Stimulated activated memory B cell treated with anti-CD40 and anti-IgM and Interleukin-4, amounts not matched to agents 10 μg/mL and 1 μg/mL and 100 μg/mL, for 72 hours (primary cell): ENCODE measurements at regions not wholly inside any gene's neighbourhood (a gene's known extent, or its start where the extent isn't known, plus 50 kb on each side); places are given as distances from the start of the nearest gene placed in this dataset.
A peak's percentile ranks its signal among the peaks of the same experiment; 100 is the strongest.

ENCODE experiments used
- ATAC-seq: fragments of 150-1000 bp; cut with Tn5 transposase; 2 replicates; pipeline ENCODE4 v1.10.0; 2021
- H3K27ac Mint-ChIP-seq: one replicate; pipeline ENCODE4 v1.8.0; 2022; ENCODE audit warnings: mild to moderate bottlenecking, mixed read lengths
- H3K27me3 Mint-ChIP-seq: one replicate; pipeline ENCODE4 v1.8.0; 2022; ENCODE audit warnings: mixed read lengths
- H3K36me3 Mint-ChIP-seq: one replicate; pipeline ENCODE4 v1.8.0; 2022; ENCODE audit warnings: mixed read lengths
- H3K4me1 Mint-ChIP-seq: one replicate; pipeline ENCODE4 v1.8.0; 2022; ENCODE audit warnings: mixed read lengths
- H3K4me3 Mint-ChIP-seq: one replicate; pipeline ENCODE4 v1.8.0; 2022; ENCODE audit warnings: mild to moderate bottlenecking, moderate library complexity, mixed read lengths
- H3K9me3 Mint-ChIP-seq: one replicate; pipeline ENCODE4 v1.8.0; 2022; ENCODE audit warnings: mixed read lengths

DNA sequence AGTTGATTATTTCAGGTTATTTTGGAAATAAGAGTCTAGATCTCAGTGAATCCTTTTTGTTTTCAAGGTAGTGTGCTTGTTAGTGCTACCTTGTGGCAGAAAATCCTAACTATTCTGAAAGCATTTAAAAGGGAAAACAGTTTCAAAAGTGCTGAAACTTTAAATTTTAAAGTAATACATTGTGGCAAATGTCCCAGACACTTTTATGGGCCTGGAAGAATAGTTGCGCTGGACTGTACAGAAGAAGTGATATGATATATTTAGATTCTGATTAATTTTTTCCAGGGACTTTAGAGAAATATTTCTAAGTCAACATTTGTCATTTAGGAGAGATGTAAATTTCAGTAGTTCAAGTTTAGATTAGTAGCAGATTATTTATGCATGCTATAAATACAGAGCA, 96.7 kb upstream of the BMP5 start:
- Mint-ChIP-seq H3K27ac (no peak overlapping the region), H3K4me1 (no peaks in the 10 kb centered on the region), H3K36me3 (no peaks in the 10 kb centered on the region), H3K4me3 (no peak overlapping the region), H3K9me3 (peaks cover 3% of the 10 kb centered on the region), H3K27me3 (no peaks in the 10 kb centered on the region)
- ATAC-seq, result no peak

DNA sequence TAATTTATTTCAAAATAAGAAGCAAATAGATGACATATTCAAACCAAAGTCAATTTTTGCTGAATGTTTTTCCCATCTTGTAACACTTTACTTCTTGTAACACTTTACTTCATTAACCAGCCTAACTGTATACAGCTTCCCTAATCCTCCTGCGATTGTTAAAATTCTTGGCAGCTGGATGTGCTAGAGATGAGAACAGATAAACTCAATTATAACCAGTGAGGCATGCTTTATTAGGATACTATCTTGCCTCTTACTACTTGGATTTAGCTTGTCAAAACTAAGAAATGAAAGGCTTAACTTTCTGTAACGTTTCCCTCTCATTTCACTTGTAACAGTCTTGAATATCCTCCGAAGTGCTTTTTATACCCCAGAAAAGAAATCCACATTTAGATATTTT, 94.1 kb upstream of the BMP5 start:
- H3K9me3 Mint-ChIP-seq, result peaks cover 3% of the 10 kb centered on the region
- no peak overlapping the region for H3K27ac Mint-ChIP-seq
- H3K4me3 Mint-ChIP-seq, result no peak overlapping the region
- H3K4me1 Mint-ChIP-seq, result no peaks in the 10 kb centered on the region
- ATAC-seq, result no peak
- no peaks in the 10 kb centered on the region for H3K36me3 Mint-ChIP-seq
- H3K27me3 Mint-ChIP-seq, result no peaks in the 10 kb centered on the region

DNA sequence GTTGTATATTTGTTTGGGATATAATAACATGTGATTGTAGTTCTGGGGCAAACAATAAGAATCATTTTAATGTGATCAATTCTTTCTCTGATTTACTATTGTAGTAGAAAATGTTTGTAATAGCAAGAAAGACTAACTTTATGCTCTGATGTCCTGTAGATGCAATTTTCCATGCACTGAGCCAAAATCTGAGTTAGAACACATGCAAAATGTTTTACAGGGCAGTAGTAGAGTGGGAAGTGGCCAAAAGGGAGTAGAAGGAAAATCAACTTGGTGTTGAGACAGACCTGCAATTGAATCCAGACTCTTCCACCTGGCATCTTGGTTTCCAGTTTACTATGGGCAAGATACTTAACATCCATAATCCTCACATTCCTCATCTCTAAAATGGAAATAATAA, 93.5 kb upstream of the BMP5 start:
- Mint-ChIP-seq H3K27ac (no peak overlapping the region), H3K4me3 (no peak overlapping the region), H3K4me1 (no peaks in the 10 kb centered on the region), H3K36me3 (no peaks in the 10 kb centered on the region), H3K9me3 (peaks cover 3% of the 10 kb centered on the region), H3K27me3 (no peaks in the 10 kb centered on the region)
- no peak for ATAC-seq

DNA sequence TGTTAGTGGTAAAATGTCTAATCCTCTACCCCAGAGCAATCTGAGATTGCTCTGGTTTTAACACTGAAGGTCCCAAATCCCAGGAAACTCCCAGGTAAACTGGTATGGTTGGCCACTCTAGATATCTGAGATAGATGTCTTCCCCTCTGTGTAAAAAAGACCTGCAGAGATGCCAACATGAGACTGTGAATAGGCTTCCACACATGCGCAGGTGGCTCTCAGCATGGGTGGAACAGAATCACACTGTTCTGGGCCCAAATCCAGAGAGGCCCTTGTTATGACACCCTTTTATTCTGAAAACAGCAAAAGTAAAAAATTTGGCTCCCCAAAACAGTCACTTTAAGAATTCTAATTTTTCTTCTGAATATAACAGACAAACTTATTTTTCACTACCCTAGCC, 88.7 kb upstream of the BMP5 start:
- Mint-ChIP-seq H3K9me3 (peaks cover 3% of the 10 kb centered on the region), H3K36me3 (no peaks in the 10 kb centered on the region), H3K4me1 (no peaks in the 10 kb centered on the region), H3K4me3 (no peak overlapping the region), H3K27ac (no peak overlapping the region), H3K27me3 (no peaks in the 10 kb centered on the region)
- ATAC-seq, result no peak

DNA sequence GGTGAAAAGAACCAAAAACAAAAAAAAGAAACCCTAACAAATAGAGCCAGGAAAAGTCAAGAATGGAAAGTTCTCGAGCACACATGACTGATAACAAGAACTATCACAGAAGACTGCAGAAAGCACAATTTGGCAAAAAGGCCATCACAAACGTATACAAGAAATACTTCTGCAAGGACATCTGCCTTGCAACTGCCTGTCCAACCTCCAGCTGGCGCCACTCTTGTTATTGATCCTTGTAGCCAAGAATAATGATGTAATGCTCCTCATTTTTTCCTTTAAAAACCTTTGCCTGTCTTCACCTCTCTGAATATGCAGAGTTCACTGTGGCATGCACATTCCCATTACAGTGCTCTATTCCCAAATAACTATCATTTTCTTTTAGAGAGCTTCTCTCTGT, 87.9 kb upstream of the BMP5 start:
- Mint-ChIP-seq H3K9me3 (peaks cover 3% of the 10 kb centered on the region), H3K4me1 (no peaks in the 10 kb centered on the region), H3K4me3 (no peak overlapping the region), H3K36me3 (no peaks in the 10 kb centered on the region), H3K27ac (no peak overlapping the region), H3K27me3 (no peaks in the 10 kb centered on the region)
- ATAC-seq, result no peak

DNA sequence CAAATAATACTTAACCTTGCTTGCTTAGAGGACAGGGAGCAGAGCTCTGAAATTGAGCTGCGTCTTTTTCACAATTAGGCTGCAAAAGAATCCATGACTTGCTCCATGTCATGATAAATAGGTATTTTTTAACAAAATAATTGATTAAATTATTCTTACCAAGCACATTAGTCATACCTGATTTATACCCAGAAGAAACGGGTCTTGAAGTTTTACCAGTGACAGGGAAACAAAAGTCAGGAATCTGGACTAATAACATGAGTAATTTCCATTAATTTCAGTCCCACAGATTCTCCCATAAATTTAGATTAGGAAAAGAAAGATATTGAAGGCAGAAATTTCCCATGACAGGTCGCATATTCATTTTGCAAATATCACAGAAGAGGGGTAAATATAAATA, 85.0 kb upstream of the BMP5 start:
- H3K4me3 Mint-ChIP-seq, result no peak overlapping the region
- no peaks in the 10 kb centered on the region for H3K4me1 Mint-ChIP-seq
- ATAC-seq, result no peak
- H3K27me3 Mint-ChIP-seq, result no peaks in the 10 kb centered on the region
- H3K27ac Mint-ChIP-seq, result no peak overlapping the region
- no peaks in the 10 kb centered on the region for H3K36me3 Mint-ChIP-seq
- peaks cover 6% of the 10 kb centered on the region for H3K9me3 Mint-ChIP-seq

DNA sequence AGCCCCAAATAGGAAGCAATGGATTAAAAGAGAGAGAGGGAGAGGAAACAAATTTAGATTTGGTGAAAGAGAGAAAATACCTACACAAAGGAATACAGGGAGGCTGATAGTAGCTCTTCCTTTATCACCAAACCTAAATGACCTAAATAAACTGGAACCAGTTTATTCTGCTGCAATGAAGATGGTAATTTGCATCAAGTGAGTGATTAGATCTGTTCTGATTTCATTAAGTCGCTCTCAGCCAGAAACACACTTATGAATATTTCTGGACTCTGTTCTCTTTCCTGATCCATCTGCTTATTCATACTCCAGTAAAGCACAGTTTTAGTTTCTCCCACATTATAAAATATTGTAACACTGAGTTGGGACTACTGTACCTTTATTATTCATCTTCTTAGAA, 83.4 kb upstream of the BMP5 start:
- no peaks in the 10 kb centered on the region for H3K27me3 Mint-ChIP-seq
- H3K36me3 Mint-ChIP-seq, result no peaks in the 10 kb centered on the region
- no peaks in the 10 kb centered on the region for H3K4me1 Mint-ChIP-seq
- H3K9me3 Mint-ChIP-seq, result peaks cover 6% of the 10 kb centered on the region
- ATAC-seq, result no peak
- no peak overlapping the region for H3K4me3 Mint-ChIP-seq
- no peak overlapping the region for H3K27ac Mint-ChIP-seq

DNA sequence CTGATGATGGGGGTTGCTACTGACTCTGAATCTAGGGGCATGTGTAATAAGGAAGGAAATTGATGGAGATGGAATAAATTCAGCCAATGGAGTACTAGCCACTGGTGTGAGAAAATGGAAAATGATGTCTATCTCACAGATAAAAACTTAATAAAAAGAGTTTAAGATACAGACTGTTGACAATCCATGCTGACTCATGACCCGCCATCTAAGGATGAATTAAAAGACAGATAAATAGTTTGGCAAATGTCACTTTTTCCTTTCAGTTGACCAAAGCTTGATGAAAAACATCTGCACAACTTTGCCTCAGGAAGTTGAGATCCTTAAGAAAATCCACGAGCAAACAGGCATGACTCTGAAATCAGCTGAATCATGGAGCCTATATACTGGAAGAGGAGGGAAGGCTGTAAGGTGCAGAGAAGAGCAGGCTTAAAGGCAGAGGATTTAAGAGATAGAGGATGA, 82.6 kb upstream of the BMP5 start:
- no peak overlapping the region for H3K4me3 Mint-ChIP-seq
- H3K4me1 Mint-ChIP-seq, result no peaks in the 10 kb centered on the region
- H3K36me3 Mint-ChIP-seq, result no peaks in the 10 kb centered on the region
- no peak for ATAC-seq
- H3K9me3 Mint-ChIP-seq, result peaks cover 7% of the 10 kb centered on the region
- H3K27ac Mint-ChIP-seq, result no peak overlapping the region
- no peaks in the 10 kb centered on the region for H3K27me3 Mint-ChIP-seq

DNA sequence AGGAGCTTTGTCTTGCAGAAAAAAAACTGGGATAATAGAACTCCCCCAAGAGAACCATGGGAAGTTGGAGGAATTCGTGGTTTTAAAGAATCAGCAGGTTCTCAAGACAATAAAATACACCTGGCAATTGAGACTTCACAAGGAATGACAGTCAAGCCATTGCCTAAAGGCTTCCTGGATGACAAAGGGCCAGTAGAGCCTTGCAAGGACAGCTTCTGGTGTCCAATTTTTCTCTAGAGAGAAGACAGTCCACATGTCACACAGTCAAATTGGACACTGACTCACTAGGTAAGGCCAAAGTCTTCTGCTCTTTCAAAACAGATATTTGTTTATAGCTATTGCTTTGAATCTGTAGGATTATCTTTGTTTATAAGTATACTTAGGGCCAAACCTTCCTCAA, 80.3 kb upstream of the BMP5 start:
- Mint-ChIP-seq H3K4me1 (no peaks in the 10 kb centered on the region), H3K36me3 (no peaks in the 10 kb centered on the region), H3K9me3 (peaks cover 11% of the 10 kb centered on the region), H3K27me3 (no peaks in the 10 kb centered on the region), H3K4me3 (no peak overlapping the region), H3K27ac (no peak overlapping the region)
- ATAC-seq, result no peak

DNA sequence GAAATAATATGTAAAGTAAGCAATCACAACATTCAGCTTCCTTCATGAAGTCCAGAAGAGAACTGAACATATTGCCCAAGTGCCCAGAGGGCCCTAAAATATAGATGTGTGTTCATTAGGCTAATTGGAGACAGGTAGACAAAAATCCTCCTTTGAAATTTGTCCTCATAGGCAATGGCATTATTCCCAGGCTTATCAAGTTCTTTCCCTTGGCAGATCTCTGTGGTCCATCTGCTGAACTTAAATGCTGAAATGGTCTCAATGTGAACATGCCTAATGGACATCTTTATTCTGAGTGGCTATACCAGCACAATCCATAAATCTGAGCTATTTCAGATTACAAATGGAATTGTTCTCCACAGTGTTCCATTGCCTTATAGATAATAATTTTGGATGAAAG, 79.0 kb upstream of the BMP5 start:
- Mint-ChIP-seq H3K9me3 (peaks cover 11% of the 10 kb centered on the region), H3K27ac (no peak overlapping the region), H3K4me1 (no peaks in the 10 kb centered on the region), H3K4me3 (no peak overlapping the region), H3K36me3 (no peaks in the 10 kb centered on the region), H3K27me3 (no peaks in the 10 kb centered on the region)
- no peak for ATAC-seq

DNA sequence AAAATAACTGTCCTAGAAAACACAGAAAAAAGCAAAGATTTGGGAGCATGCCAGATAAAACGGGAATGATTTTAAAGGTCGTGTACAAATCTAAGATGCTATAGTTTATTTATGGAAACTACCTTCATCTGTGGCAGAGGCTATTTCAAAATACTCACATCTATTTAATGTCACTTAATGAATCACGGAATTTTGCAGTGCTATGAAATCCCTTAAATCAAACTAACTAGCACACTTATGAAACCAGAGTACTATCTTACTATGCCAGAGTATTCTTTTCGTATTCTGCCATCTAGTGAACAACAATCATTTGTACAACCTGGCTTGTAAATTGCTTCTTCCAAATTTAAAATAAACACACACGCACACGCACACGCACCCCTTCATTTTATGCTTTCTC, 77.9 kb upstream of the BMP5 start:
- no peak overlapping the region for H3K4me3 Mint-ChIP-seq
- no peaks in the 10 kb centered on the region for H3K4me1 Mint-ChIP-seq
- no peaks in the 10 kb centered on the region for H3K36me3 Mint-ChIP-seq
- H3K27me3 Mint-ChIP-seq, result no peaks in the 10 kb centered on the region
- H3K27ac Mint-ChIP-seq, result no peak overlapping the region
- H3K9me3 Mint-ChIP-seq, result peaks cover 11% of the 10 kb centered on the region
- ATAC-seq, result no peak

DNA sequence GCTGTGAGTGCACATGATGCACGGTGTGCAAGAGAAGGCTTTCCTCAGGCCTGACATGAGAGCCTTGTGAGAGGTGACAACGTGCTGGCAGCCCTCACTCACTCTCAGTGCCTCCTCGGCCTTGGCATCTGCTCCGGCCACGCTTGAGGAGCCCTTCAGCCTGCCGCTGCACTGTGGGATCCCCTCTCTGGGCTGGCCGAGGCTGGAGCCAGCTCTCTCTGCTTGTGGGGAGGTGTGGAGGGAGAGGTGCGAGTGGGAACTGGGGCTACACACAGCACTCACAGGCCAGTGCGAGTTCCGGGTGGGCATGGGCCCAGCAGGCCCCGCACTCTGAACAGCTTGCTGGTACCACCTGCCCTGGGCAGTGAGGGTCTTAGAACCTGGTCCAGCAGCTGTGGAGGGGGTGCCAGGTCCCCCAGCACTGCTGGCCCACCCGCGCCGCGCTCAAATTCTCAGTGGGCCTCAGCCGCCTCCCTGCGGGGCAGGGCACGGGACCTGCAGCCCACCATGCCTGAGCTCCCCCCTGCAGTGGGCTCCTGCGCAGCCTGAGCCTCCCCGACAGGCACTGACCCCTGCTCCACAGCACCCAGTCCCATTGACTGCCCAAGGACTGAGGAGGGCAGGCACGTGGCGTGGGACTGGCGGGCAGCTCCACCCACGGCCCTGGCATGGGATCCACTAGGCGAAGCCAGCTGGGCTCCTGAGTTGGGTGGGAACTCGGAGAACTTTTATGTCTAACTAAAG, 74.9 kb upstream of the BMP5 start:
- H3K4me1 Mint-ChIP-seq, result no peaks in the 10 kb centered on the region
- no peaks in the 10 kb centered on the region for H3K36me3 Mint-ChIP-seq
- peak; percentile 45 for ATAC-seq
- H3K9me3 Mint-ChIP-seq, result peaks cover 8% of the 10 kb centered on the region
- H3K4me3 Mint-ChIP-seq, result no peak overlapping the region
- H3K27me3 Mint-ChIP-seq, result no peaks in the 10 kb centered on the region
- H3K27ac Mint-ChIP-seq, result no peak overlapping the region

DNA sequence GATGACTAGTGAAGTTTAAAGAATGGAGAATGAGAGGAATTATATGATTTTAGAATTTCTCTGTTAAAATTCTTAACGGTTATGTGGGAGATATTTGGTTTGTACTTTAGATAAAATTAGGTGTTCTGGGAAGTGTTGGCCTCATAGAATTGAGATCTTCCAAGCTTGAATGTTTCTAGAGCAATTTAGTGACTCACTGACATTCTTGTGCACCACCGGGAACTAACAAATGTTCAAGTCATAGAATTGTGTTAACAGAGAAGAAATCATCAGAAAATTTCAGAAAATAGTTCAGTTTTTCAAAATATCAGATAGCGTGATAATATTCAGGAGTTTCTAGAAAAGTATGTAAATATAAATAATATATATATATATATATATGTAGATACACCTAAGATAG, 67.9 kb upstream of the BMP5 start:
- no peak for ATAC-seq
- H3K9me3 Mint-ChIP-seq, result peaks cover 2% of the 10 kb centered on the region

DNA sequence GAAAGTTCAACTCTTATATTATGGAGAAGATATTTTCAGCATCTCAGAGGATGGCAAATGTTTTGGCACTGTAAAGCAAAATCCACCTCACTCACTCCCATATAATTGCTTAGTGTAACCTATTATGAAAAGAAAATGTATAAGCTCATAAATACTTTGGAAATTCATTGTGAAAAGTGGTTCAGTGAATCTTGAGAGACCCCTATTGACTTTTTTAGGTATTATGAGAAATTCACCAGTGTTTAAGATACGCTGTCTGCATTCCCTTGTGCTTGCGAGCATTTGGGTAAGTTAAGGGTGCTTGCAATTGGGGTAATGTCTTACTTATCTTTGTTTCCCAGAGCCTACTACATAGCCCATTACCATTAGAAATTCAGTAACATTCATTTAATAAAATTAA, 66.3 kb upstream of the BMP5 start:
- Mint-ChIP-seq H3K9me3 (peaks cover 2% of the 10 kb centered on the region), H3K36me3 (no peaks in the 10 kb centered on the region), H3K27ac (no peak overlapping the region), H3K27me3 (no peaks in the 10 kb centered on the region), H3K4me3 (no peak overlapping the region), H3K4me1 (no peaks in the 10 kb centered on the region)
- ATAC-seq, result no peak

More for the DNA sequence above, 67.9 kb upstream of the BMP5 start:
- no peak overlapping the region for H3K4me3 Mint-ChIP-seq
- no peaks in the 10 kb centered on the region for H3K4me1 Mint-ChIP-seq
- H3K27me3 Mint-ChIP-seq, result no peaks in the 10 kb centered on the region
- H3K36me3 Mint-ChIP-seq, result no peaks in the 10 kb centered on the region
- no peak overlapping the region for H3K27ac Mint-ChIP-seq

DNA sequence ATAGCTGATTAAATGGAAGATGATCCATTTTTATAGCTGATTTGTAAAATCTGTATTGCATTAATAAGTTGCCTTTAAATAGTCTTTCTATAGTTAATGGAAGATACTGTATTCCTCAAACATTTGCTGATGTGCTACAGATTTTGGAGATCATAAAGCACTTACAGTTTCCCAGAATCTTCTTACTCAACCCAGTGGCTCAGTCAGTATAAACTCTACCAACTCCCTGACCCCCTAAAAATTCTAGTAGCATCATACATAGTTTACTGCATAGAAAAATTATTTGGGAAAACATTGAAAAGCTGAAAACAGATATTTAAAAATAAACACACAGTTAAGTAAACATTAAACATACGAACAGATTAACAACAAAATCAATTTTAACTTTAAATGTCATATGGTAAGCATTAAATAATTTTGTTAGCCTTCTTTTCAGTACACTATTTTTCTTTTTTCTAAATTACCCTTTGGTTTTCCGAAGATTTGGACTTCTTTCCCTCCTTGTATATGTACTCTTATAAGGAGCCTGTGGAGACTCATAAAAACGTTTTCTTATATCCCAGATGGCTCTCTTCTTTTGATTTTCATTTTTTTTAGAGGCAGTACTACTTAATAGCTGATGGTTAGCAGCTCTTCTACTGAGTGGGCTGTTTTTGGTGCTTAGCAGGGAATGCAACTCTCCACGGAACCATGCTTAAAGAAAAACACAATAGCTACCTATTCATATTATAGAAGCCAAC, 62.7 kb upstream of the BMP5 start:
- ATAC-seq, result no peak
- H3K9me3 Mint-ChIP-seq, result peaks cover 19% of the 10 kb centered on the region
- no peaks in the 10 kb centered on the region for H3K4me1 Mint-ChIP-seq
- H3K27me3 Mint-ChIP-seq, result no peaks in the 10 kb centered on the region
- H3K4me3 Mint-ChIP-seq, result no peak overlapping the region
- no peak overlapping the region for H3K27ac Mint-ChIP-seq
- H3K36me3 Mint-ChIP-seq, result no peaks in the 10 kb centered on the region

DNA sequence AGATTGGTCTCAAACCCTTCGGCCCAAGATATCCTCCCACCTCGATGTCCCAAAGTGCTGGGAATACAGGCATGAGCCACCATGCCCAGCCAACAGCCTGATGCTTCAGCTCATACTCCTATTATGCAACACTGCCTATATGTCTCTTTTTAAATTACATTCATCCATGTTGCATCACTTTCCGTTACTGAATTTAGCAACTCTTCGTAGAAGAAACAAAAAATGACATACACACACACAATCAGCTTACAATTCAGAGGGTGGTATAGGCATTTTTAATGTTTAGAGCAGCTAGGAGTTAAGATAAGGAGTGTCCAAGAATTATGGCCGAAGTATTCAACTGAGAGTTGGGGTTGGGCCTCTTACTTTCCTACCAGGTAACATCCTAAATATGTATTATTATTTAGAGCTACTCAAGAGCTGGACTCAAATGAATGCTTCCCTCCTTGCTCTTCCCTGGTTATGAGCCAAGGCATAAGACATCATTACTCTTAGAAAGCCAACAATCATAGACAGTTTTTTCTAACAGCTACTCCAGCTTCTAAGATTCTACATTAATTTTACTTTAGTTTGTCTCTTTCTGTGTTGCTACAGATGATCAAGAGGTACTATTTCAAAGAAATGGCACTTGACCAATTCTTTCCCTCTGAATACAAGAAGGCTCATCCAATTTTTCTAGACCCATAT, 62.0 kb upstream of the BMP5 start:
- no peaks in the 10 kb centered on the region for H3K36me3 Mint-ChIP-seq
- no peak overlapping the region for H3K27ac Mint-ChIP-seq
- no peak for ATAC-seq
- peaks cover 19% of the 10 kb centered on the region for H3K9me3 Mint-ChIP-seq
- no peaks in the 10 kb centered on the region for H3K27me3 Mint-ChIP-seq
- H3K4me1 Mint-ChIP-seq, result no peaks in the 10 kb centered on the region
- H3K4me3 Mint-ChIP-seq, result no peak overlapping the region
